ENCODE measurements at regions not wholly inside any gene's neighbourhood (a gene's known extent, or its start where the extent isn't known, plus 50 kb on each side); places are given as distances from the start of the nearest gene placed in this dataset.

GRCh38 chr4:110826656-110827055 is 203.8 kb upstream of the PITX2 start:
- Histone ChIP-seq H3K36me3 (no peaks in the 10 kb centered on the region), H3K27ac (no peak overlapping the region), H3K4me3 (no peak overlapping the region), H3K9me3 (no peaks in the 10 kb centered on the region), H3K4me1 (no peaks in the 10 kb centered on the region), H3K27me3 (no peaks in the 10 kb centered on the region)
- no peak for ATAC-seq
- DNase-seq = no peak
- in situ Hi-C loops (cut with MboI; ENCODE audit: low sequenced_read_pairs in 4 of 4) (no loop called here), intact Hi-C loops (cut with DNase I; ENCODE audit: low total_unique reads) (no loop called here)
- TF ChIP-seq POLR2A (IDR thresholded peaks at IDR 0.05) (no peak), CTCF (IDR thresholded peaks at IDR 0.05 in 4 of 5, conservative IDR thresholded peaks at IDR 0.05 in 1 of 5) (no peak)

- no peaks in the 10 kb centered on the region for H3K36me3 ChIP-seq
- H3K27me3 ChIP-seq = no peaks in the 10 kb centered on the region
- intact Hi-C loops (cut with DNase I; ENCODE audit: low total_unique reads) (no loop called here), in situ Hi-C loops (cut with MboI; ENCODE audit: low sequenced_read_pairs in 4 of 4) (no loop called here)
- no peaks in the 10 kb centered on the region for H3K9me3 ChIP-seq
- DNase-seq (no peak), ATAC-seq (no peak)
- TF ChIP-seq POLR2A (IDR thresholded peaks at IDR 0.05) = no peak
- no peak for TF ChIP-seq CTCF (IDR thresholded peaks at IDR 0.05 in 4 of 5, conservative IDR thresholded peaks at IDR 0.05 in 1 of 5)
- H3K4me1 ChIP-seq = no peaks in the 10 kb centered on the region
- no peak overlapping the region for H3K4me3 ChIP-seq
- H3K27ac ChIP-seq = no peak overlapping the region
Observed at GRCh38 chr4:110830461-110830860, 207.6 kb upstream of the PITX2 start.

GRCh38 chr4:110837896-110838450 is 215.1 kb upstream of the PITX2 start:
- TF ChIP-seq CTCF (IDR thresholded peaks at IDR 0.05 in 4 of 5, conservative IDR thresholded peaks at IDR 0.05 in 1 of 5) (no peak), POLR2A (IDR thresholded peaks at IDR 0.05) (no peak)
- no peak for ATAC-seq

GRCh38 chr4:110840221-110840654 is 217.4 kb upstream of the PITX2 start:
- H3K9me3 ChIP-seq = no peaks in the 10 kb centered on the region
- TF ChIP-seq POLR2A (IDR thresholded peaks at IDR 0.05) (no peak), CTCF (IDR thresholded peaks at IDR 0.05 in 4 of 5, conservative IDR thresholded peaks at IDR 0.05 in 1 of 5) (no peak)
- peaks cover 8 to 13% of the 10 kb centered on the region in 2 donors for H3K4me1 ChIP-seq
- intact Hi-C loops (cut with DNase I; ENCODE audit: low total_unique reads) = no loop called here
- no peaks in the 10 kb centered on the region for H3K27me3 ChIP-seq
- ATAC-seq = no peak
- no peak overlapping the region for H3K27ac ChIP-seq
- no peak overlapping the region for H3K4me3 ChIP-seq
- no peaks in the 10 kb centered on the region for H3K36me3 ChIP-seq
- in situ Hi-C loops (cut with MboI; ENCODE audit: low sequenced_read_pairs in 4 of 4) = no loop called here
- DNase-seq = no peak

More at GRCh38 chr4:110837896-110838450, 215.1 kb upstream of the PITX2 start:
- in situ Hi-C loops (cut with MboI; ENCODE audit: low sequenced_read_pairs in 4 of 4) (no loop called here), intact Hi-C loops (cut with DNase I; ENCODE audit: low total_unique reads) (no loop called here)
- Histone ChIP-seq H3K4me3 (no peak overlapping the region), H3K27ac (no peak overlapping the region), H3K9me3 (no peaks in the 10 kb centered on the region), H3K36me3 (no peaks in the 10 kb centered on the region), H3K4me1 (peaks cover 8 to 13% of the 10 kb centered on the region in 2 donors), H3K27me3 (no peaks in the 10 kb centered on the region)
- no peak for DNase-seq

GRCh38 chr4:110848787-110849186 is 225.9 kb upstream of the PITX2 start:
- H3K27me3 ChIP-seq = no peaks in the 10 kb centered on the region
- intact Hi-C loops (cut with DNase I; ENCODE audit: low total_unique reads) (no loop called here), in situ Hi-C loops (cut with MboI; ENCODE audit: low sequenced_read_pairs in 4 of 4) (no loop called here)
- H3K9me3 ChIP-seq = no peaks in the 10 kb centered on the region
- H3K36me3 ChIP-seq = no peaks in the 10 kb centered on the region
- H3K4me1 ChIP-seq = peaks cover 28 to 40% of the 10 kb centered on the region in 2 donors
- no peak overlapping the region for H3K27ac ChIP-seq
- H3K4me3 ChIP-seq = no peak overlapping the region
- no peak for DNase-seq
- no peak for TF ChIP-seq CTCF (IDR thresholded peaks at IDR 0.05 in 4 of 5, conservative IDR thresholded peaks at IDR 0.05 in 1 of 5)
- no peak for TF ChIP-seq POLR2A (IDR thresholded peaks at IDR 0.05)
- ATAC-seq = no peak
